IMR-90 (cell line): ENCODE measurements at regions not wholly inside any gene's neighbourhood (a gene's known extent, or its start where the extent isn't known, plus 50 kb on each side); places are given as distances from the start of the nearest gene placed in this dataset.

ENCODE experiments used
- ATAC-seq: fragments of 200-7000 bp; cut with Tn5 transposase; 2 replicates; pipeline ENCODE4 v1.9.1; 2020; ENCODE audit warnings: low read depth, mild to moderate bottlenecking, moderate library complexity
- BruUV-seq: library from RNA; stranded (reverse); fragments of 400-500 nt; replicated peaks from 2 replicates; lab custom pipeline; 2021; lab: Mats Ljungman, UMichigan
- CTCF ChIA-PET: fragments of 300-600 bp; formaldehyde crosslinking; extraction: SDS; loops from one replicate; lab custom pipeline; 2021; ENCODE audit warnings: antibody characterized with exemption; lab: Yijun Ruan, JAX
- POLR2A ChIA-PET: fragments of 300-600 bp; sonication (Branson Sonifier 250); formaldehyde crosslinking; loops from one replicate; lab custom pipeline; 2022; ENCODE audit warnings: antibody characterized with exemption; ENCODE audit not compliant: unreplicated experiment; lab: Charles Lee
- DNase-seq: peaks from one replicate; pipeline ENCODE4 v3.0.0; 2013
- H2AFZ ChIP-seq: replicated peaks from 2 replicates; pipeline ENCODE3; 2013; ENCODE audit warnings: low read length, mild to moderate bottlenecking; ENCODE audit not compliant: poor library complexity
- H2AK5ac ChIP-seq: 2 replicates; pipeline ENCODE4 v1.6.1; 2013; ENCODE audit warnings: low read depth, low read length, inconsistent platforms
- H2AK9ac ChIP-seq: replicated peaks from 2 replicates; pipeline ENCODE3; 2013; ENCODE audit warnings: mild to moderate bottlenecking, low read depth, low read length, moderate library complexity; ENCODE audit not compliant: poor library complexity
- H2BK120ac ChIP-seq: 2 replicates; pipeline ENCODE4 v1.6.1; 2013; ENCODE audit warnings: low read depth, low read length, inconsistent platforms
- H2BK15ac ChIP-seq: 3 replicates; pipeline ENCODE4 v1.6.1; 2013; ENCODE audit warnings: low read depth, low read length, inconsistent platforms
- H2BK20ac ChIP-seq: 2 replicates; pipeline ENCODE4 v1.6.1; 2013; ENCODE audit warnings: low read depth, mild to moderate bottlenecking, inconsistent platforms, low read length, moderate library complexity
- H2BK5ac ChIP-seq: 2 replicates; pipeline ENCODE4 v1.6.1; 2013; ENCODE audit warnings: mild to moderate bottlenecking, low read depth, low read length, inconsistent platforms; ENCODE audit not compliant: poor library complexity, severe bottlenecking
- H3K14ac ChIP-seq: replicated peaks from 2 replicates; pipeline ENCODE4 v1.6.1; 2013; ENCODE audit warnings: low read depth, low read length, inconsistent platforms
- H3K18ac ChIP-seq: 2 replicates; pipeline ENCODE4 v1.6.1; 2013; ENCODE audit warnings: low read depth, low read length, control low read depth
- H3K23ac ChIP-seq: 2 replicates; pipeline ENCODE4 v1.6.1; 2013; ENCODE audit warnings: low read depth, low read length, inconsistent platforms
- H3K27ac ChIP-seq: 2 replicates; pipeline ENCODE4 v1.5.1; 2013; ENCODE audit warnings: mild to moderate bottlenecking, control low read depth, low read length; ENCODE audit not compliant: insufficient read depth
- H3K27me3 ChIP-seq: 2 replicates; pipeline ENCODE4 v1.6.1; 2013; ENCODE audit warnings: low read length; ENCODE audit not compliant: control insufficient read depth, insufficient read depth
- H3K36me3 ChIP-seq: 2 replicates; pipeline ENCODE4 v1.6.1; 2013; ENCODE audit warnings: low read length, mixed read lengths; ENCODE audit not compliant: control insufficient read depth, insufficient read depth
- H3K4ac ChIP-seq: 2 replicates; pipeline ENCODE4 v1.6.1; 2013; ENCODE audit warnings: low read depth, low read length, inconsistent platforms
- H3K4me1 ChIP-seq: 2 replicates; pipeline ENCODE4 v1.6.1; 2013; ENCODE audit warnings: low read length, mixed read lengths; ENCODE audit not compliant: control insufficient read depth, insufficient read depth
- H3K4me2 ChIP-seq: 2 replicates; pipeline ENCODE4 v1.6.1; 2013; ENCODE audit warnings: low read depth, mild to moderate bottlenecking, control low read depth, low read length, moderate library complexity
- H3K4me3 ChIP-seq: 2 replicates; pipeline ENCODE4 v1.5.1; 2013; ENCODE audit warnings: low read depth, mild to moderate bottlenecking, control low read depth, low read length, moderate library complexity; ENCODE audit not compliant: insufficient read depth
- H3K56ac ChIP-seq: 2 replicates; pipeline ENCODE4 v1.6.1; 2013; ENCODE audit warnings: low read length, inconsistent platforms; ENCODE audit not compliant: insufficient read depth; ENCODE audit errors: extremely low read depth
- H3K79me1 ChIP-seq, 2 experiments: 2 replicates each; pipeline ENCODE4 v1.6.1; 2013; ENCODE audit warnings: low read length in 2 of 2, inconsistent platforms in 1 of 2, low read depth in 1 of 2
- H3K9ac ChIP-seq: 2 replicates; pipeline ENCODE4 v1.6.1; 2013; ENCODE audit warnings: low read depth, low read length, control low read depth
- H3K9me1 ChIP-seq: 2 replicates; pipeline ENCODE4 v1.6.1; 2013; ENCODE audit warnings: low read length, inconsistent platforms; ENCODE audit not compliant: insufficient read depth
- H3K9me3 ChIP-seq: 2 replicates; pipeline ENCODE4 v1.6.1; 2013; ENCODE audit warnings: low read length; ENCODE audit not compliant: control insufficient read depth, insufficient read depth
- H4K20me1 ChIP-seq: 2 replicates; pipeline ENCODE4 v1.6.1; 2013; ENCODE audit warnings: low read length, inconsistent platforms; ENCODE audit not compliant: insufficient read depth
- H4K5ac ChIP-seq: 2 replicates; pipeline ENCODE4 v1.6.1; 2013; ENCODE audit warnings: mild to moderate bottlenecking, low read depth, low read length, control low read depth
- H4K8ac ChIP-seq, 2 experiments: 2 replicates each; pipeline ENCODE4 v1.6.1; 2013; ENCODE audit warnings: low read depth in 2 of 2, low read length in 2 of 2, control low read depth in 1 of 2, inconsistent platforms in 1 of 2
- H4K91ac ChIP-seq: 2 replicates; pipeline ENCODE4 v1.6.1; 2013; ENCODE audit warnings: low read depth, low read length, inconsistent platforms; ENCODE audit not compliant: insufficient read depth
- BHLHE40 ChIP-seq: fragments of 150-350 bp; IDR thresholded peaks from 2 replicates; pipeline ENCODE4 v1.6.1; 2016; ENCODE audit warnings: mild to moderate bottlenecking, low read depth, low read length
- CEBPB ChIP-seq: IDR thresholded peaks from 2 replicates; pipeline ENCODE4 v1.6.1; 2012; ENCODE audit warnings: low read depth, low read length, improper control_type of control experiment
- CHD1 ChIP-seq: IDR thresholded peaks from 2 replicates; pipeline ENCODE4 v1.6.1; 2012; ENCODE audit warnings: low read depth, low read length, improper control_type of control experiment
- CTCF ChIP-seq: conservative IDR thresholded peaks from 2 replicates; pipeline ENCODE4 v1.5.1; 2012; ENCODE audit warnings: mild to moderate bottlenecking, low read depth, low read length, improper control_type of control experiment
- ELK1 ChIP-seq: fragments of 150-350 bp; IDR thresholded peaks from 2 replicates; pipeline ENCODE4 v1.6.1; 2016; ENCODE audit warnings: low read depth, mild to moderate bottlenecking, low read length, moderate library complexity, borderline replicate concordance
- FOS ChIP-seq: fragments of 150-350 bp; IDR thresholded peaks from 2 replicates; pipeline ENCODE4 v1.6.1; 2016; ENCODE audit warnings: low read depth, low read length
- MAFK ChIP-seq: IDR thresholded peaks from 2 replicates; pipeline ENCODE4 v1.6.1; 2012; ENCODE audit warnings: low read depth, low read length, improper control_type of control experiment
- MAZ ChIP-seq: IDR thresholded peaks from 2 replicates; pipeline ENCODE4 v1.6.1; 2012; ENCODE audit warnings: low read depth, mild to moderate bottlenecking, low read length, improper control_type of control experiment, moderate library complexity, borderline replicate concordance
- MXI1 ChIP-seq: IDR thresholded peaks from 2 replicates; pipeline ENCODE4 v1.6.1; 2012; ENCODE audit warnings: low read depth, mild to moderate bottlenecking, low read length, moderate library complexity, borderline replicate concordance
- NFE2L2 ChIP-seq: fragments of 150-350 bp; IDR thresholded peaks from 2 replicates; pipeline ENCODE4 v1.6.1; 2016; ENCODE audit warnings: low read depth, mild to moderate bottlenecking, low read length
- POLR2A ChIP-seq: IDR thresholded peaks from 2 replicates; pipeline ENCODE4 v1.6.1; 2012; ENCODE audit warnings: mild to moderate bottlenecking, low read depth, low read length
- RAD21 ChIP-seq: IDR thresholded peaks from 2 replicates; pipeline ENCODE4 v1.6.1; 2012; ENCODE audit warnings: low read length, improper control_type of control experiment
- RCOR1 ChIP-seq: IDR thresholded peaks from 2 replicates; pipeline ENCODE4 v1.6.1; 2012; ENCODE audit warnings: mild to moderate bottlenecking, low read length, improper control_type of control experiment; ENCODE audit not compliant: insufficient replicate concordance
- RFX5 ChIP-seq: IDR thresholded peaks from 2 replicates; pipeline ENCODE4 v1.8.0; 2012; ENCODE audit warnings: low read depth, mild to moderate bottlenecking, low read length, moderate library complexity
- SMC3 ChIP-seq: fragments of 150-350 bp; IDR thresholded peaks from 2 replicates; pipeline ENCODE4 v1.6.1; 2016; ENCODE audit warnings: low read depth, mild to moderate bottlenecking, antibody characterized with exemption, low read length, moderate library complexity
- USF2 ChIP-seq: fragments of 150-350 bp; IDR thresholded peaks from 2 replicates; pipeline ENCODE4 v1.6.1; 2017; ENCODE audit warnings: mild to moderate bottlenecking, antibody characterized with exemption, low read length, low read depth
- WGBS, 2 experiments: methylation state at CpG; one replicate each; pipeline versions ENCODE4 v1.1.5 to v1.1.7; 2013; ENCODE audit warnings: missing lambda C conversion rate in 2 of 2; ENCODE audit not compliant: insufficient read length in 1 of 2; ENCODE audit errors: extremely low coverage in 2 of 2; 5-methylcytosine and 5-hydroxymethylcytosine counted together
- dilution Hi-C: fragments of 300-500 bp; cut with HindIII; formaldehyde crosslinking; loops from one replicate; pipeline ENCODE4 v1.14.3; 2018; ENCODE audit warnings: low sequenced_read_pairs; ENCODE audit not compliant: unreplicated experiment
- in situ Hi-C: fragments of 300-500 bp; cut with MboI; formaldehyde crosslinking; loops from 3 replicates; pipeline ENCODE4 v1.14.3; 2019; ENCODE audit warnings: low sequenced_read_pairs, inconsistent platforms, mixed read lengths
- intact Hi-C: fragments of 100-400 bp; cut with micrococcal nuclease; formaldehyde crosslinking; loops from 2 replicates; pipeline ENCODE4 v1.10.0; 2022

GRCh38 chr7:17146621-17147020, 151.8 kb upstream of the AHR start:
- H2BK5ac ChIP-seq: no peak overlapping the region
- no peaks in the 10 kb centered on the region for H3K27me3 ChIP-seq
- TF ChIP-seq CTCF (no peak), NFE2L2 (no peak), RCOR1 (no peak), MAZ (no peak), CEBPB (no peak), RAD21 (no peak), POLR2A (no peak), ELK1 (no peak), RFX5 (no peak), BHLHE40 (no peak), FOS (no peak), MAFK (no peak), MXI1 (no peak), USF2 (no peak), CHD1 (no peak), SMC3 (no peak)
- H3K36me3 ChIP-seq: no peaks in the 10 kb centered on the region
- H2BK20ac ChIP-seq: no peak overlapping the region
- no peak for ATAC-seq
- no peak overlapping the region for H3K14ac ChIP-seq
- dilution Hi-C loops: no loop called here
- H3K4me1 ChIP-seq: peaks cover 7% of the 10 kb centered on the region; the same call in 1 of the 2 replicates
- H3K79me1 ChIP-seq: no peaks in the 10 kb centered on the region
- no peak overlapping the region for H4K5ac ChIP-seq
- no peaks in the 10 kb centered on the region for H4K20me1 ChIP-seq
- POLR2A ChIA-PET: no interaction called here
- H3K9ac ChIP-seq: no peak overlapping the region
- no peak overlapping the region for H2BK15ac ChIP-seq
- H3K56ac ChIP-seq: no peak overlapping the region
- no peak overlapping the region for H3K23ac ChIP-seq
- CTCF ChIA-PET: no interaction called here
- H3K9me3 ChIP-seq: no peaks in the 10 kb centered on the region
- H4K91ac ChIP-seq: no peak overlapping the region
- H2AFZ ChIP-seq: no peak overlapping the region
- no peak overlapping the region for H3K18ac ChIP-seq
- DNase-seq: no peak
- no TSS peak for BruUV-seq
- H3K27ac ChIP-seq: no peak overlapping the region
- H3K9me1 ChIP-seq: peaks cover 3% of the 10 kb centered on the region; the same call in 1 of the 2 replicates
- H3K4me3 ChIP-seq: no peak overlapping the region
- no peak overlapping the region for H3K4me2 ChIP-seq
- H3K4ac ChIP-seq: no peak overlapping the region
- H4K8ac ChIP-seq: no peak overlapping the region
- H2BK120ac ChIP-seq: no peak overlapping the region
- intact Hi-C loops: loop anchor here (5.0 kb wide), 1 partner anchor 544 kb away; no protein-coding TSS in a partner anchor
- in situ Hi-C loops: no loop called here
- H2AK9ac ChIP-seq: no peak overlapping the region
- 20% methylated on average over 1 of the region's 4 CpGs; no CpG with 5 or more reads in 1 of the 2 experiments for WGBS, 2 experiments
- H2AK5ac ChIP-seq: no peak overlapping the region
